Fibroblast of lung (primary cell): ENCODE measurements at regions not wholly inside any gene's neighbourhood (a gene's known extent, or its start where the extent isn't known, plus 50 kb on each side); places are given as distances from the start of the nearest gene placed in this dataset.

Experiments
- DNase-seq, 2 donors: peaks; one replicate each; pipeline versions ENCODE4 v3.0.0 to v3.0.0-alpha.2; 2010; ENCODE audit warnings: low read depth in 2 of 2
- H2AFZ ChIP-seq: 2 replicates; pipeline ENCODE4 v1.5.1; 2012; ENCODE audit warnings: low read length, control low read depth, inconsistent platforms
- H3K27ac ChIP-seq: 2 replicates; pipeline ENCODE4 v1.5.1; 2011; ENCODE audit warnings: low read length, control low read depth; ENCODE audit not compliant: insufficient read depth
- H3K27me3 ChIP-seq: 2 replicates; pipeline ENCODE4 v1.5.1; 2011; ENCODE audit warnings: mild to moderate bottlenecking, low read length; ENCODE audit not compliant: control insufficient read depth, insufficient read depth
- H3K36me3 ChIP-seq: 2 replicates; pipeline ENCODE4 v1.5.1; 2011; ENCODE audit warnings: low read length; ENCODE audit not compliant: control insufficient read depth, insufficient read depth
- H3K4me1 ChIP-seq: 2 replicates; pipeline ENCODE4 v1.5.1; 2011; ENCODE audit warnings: low read length; ENCODE audit not compliant: control insufficient read depth, insufficient read depth; ENCODE audit errors: extremely low read depth
- H3K4me2 ChIP-seq: 2 replicates; pipeline ENCODE4 v1.5.1; 2011; ENCODE audit warnings: low read length, control low read depth; ENCODE audit not compliant: insufficient read depth; ENCODE audit errors: extremely low read depth
- H3K4me3 ChIP-seq, 4 experiments: fragments of 200-600 bp in 1 of 4; sonication (generic) in 1 of 4; replicated peaks in 1 of 4; 2 replicates each; pipeline ENCODE4 v1.5.1; 2011 to 2016; ENCODE audit warnings: low read length in 4 of 4, low read depth in 3 of 4, mild to moderate bottlenecking in 3 of 4, control low read depth in 2 of 4, inconsistent platforms in 1 of 4, mixed read lengths in 1 of 4; ENCODE audit not compliant: insufficient read depth in 1 of 4; ENCODE audit errors: control extremely low read depth in 1 of 4
- H3K79me2 ChIP-seq: 2 replicates; pipeline ENCODE4 v1.5.1; 2012; ENCODE audit warnings: mild to moderate bottlenecking, low read length, inconsistent platforms; ENCODE audit not compliant: control insufficient read depth, insufficient read depth
- H3K9ac ChIP-seq: 2 replicates; pipeline ENCODE4 v1.5.1; 2011; ENCODE audit warnings: mild to moderate bottlenecking, low read length, control low read depth; ENCODE audit not compliant: insufficient read depth
- H3K9me3 ChIP-seq: 2 replicates; pipeline ENCODE4 v1.5.1; 2012; ENCODE audit warnings: low read depth, low read length; ENCODE audit not compliant: control insufficient read depth, insufficient read depth
- H4K20me1 ChIP-seq: 2 replicates; pipeline ENCODE4 v1.5.1; 2011; ENCODE audit warnings: low read length; ENCODE audit not compliant: control insufficient read depth, insufficient read depth; ENCODE audit errors: extremely low read depth
- EZH2 ChIP-seq: IDR thresholded peaks from 2 replicates; pipeline ENCODE4 v1.5.1; 2012; ENCODE audit warnings: low read length, control low read depth, mild to moderate bottlenecking; ENCODE audit errors: missing control alignments
- TF ChIP-seq, protein P1 (sequence below), 2 donors: IDR thresholded peaks in 1 of 2; conservative IDR thresholded peaks in 1 of 2; 1 replicate in 1 of 2; 2 replicates in 1 of 2; pipeline ENCODE4 v1.5.1; 2011 to 2012; ENCODE audit warnings: low read length in 2 of 2, control low read depth in 1 of 2, inconsistent platforms in 1 of 2, low read depth in 1 of 2, mild to moderate bottlenecking in 1 of 2

GRCh38 chr6:114435985-114436384 lies 93.2 kb upstream of the HS3ST5 start:
- Histone ChIP-seq H2AFZ (no peak overlapping the region), H3K9me3 (no peaks in the 10 kb centered on the region), H4K20me1 (no peaks in the 10 kb centered on the region), H3K27me3 (no peaks in the 10 kb centered on the region), H3K79me2 (no peaks in the 10 kb centered on the region), H3K4me2 (no peak overlapping the region), H3K27ac (no peak overlapping the region), H3K9ac (no peak overlapping the region), H3K36me3 (no peaks in the 10 kb centered on the region), H3K4me1 (no peaks in the 10 kb centered on the region), H3K4me3 (no peak overlapping the region)
- no peak for TF ChIP-seq EZH2
- TF ChIP-seq, protein P1, sequence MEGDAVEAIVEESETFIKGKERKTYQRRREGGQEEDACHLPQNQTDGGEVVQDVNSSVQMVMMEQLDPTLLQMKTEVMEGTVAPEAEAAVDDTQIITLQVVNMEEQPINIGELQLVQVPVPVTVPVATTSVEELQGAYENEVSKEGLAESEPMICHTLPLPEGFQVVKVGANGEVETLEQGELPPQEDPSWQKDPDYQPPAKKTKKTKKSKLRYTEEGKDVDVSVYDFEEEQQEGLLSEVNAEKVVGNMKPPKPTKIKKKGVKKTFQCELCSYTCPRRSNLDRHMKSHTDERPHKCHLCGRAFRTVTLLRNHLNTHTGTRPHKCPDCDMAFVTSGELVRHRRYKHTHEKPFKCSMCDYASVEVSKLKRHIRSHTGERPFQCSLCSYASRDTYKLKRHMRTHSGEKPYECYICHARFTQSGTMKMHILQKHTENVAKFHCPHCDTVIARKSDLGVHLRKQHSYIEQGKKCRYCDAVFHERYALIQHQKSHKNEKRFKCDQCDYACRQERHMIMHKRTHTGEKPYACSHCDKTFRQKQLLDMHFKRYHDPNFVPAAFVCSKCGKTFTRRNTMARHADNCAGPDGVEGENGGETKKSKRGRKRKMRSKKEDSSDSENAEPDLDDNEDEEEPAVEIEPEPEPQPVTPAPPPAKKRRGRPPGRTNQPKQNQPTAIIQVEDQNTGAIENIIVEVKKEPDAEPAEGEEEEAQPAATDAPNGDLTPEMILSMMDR (conservative IDR thresholded peaks at IDR 0.05 in 1 of 2, IDR thresholded peaks at IDR 0.05 in 1 of 2; ENCODE audit: low read depth in 1 of 2, low read length in 2 of 2) = no peak
- DNase-seq = no peak

- DNase-seq = no peak
- no peaks in the 10 kb centered on the region for H4K20me1 ChIP-seq
- H3K27ac ChIP-seq = no peak overlapping the region
- no peak overlapping the region for H3K9ac ChIP-seq
- H3K4me2 ChIP-seq = no peak overlapping the region
- H3K27me3 ChIP-seq = no peaks in the 10 kb centered on the region
- H3K4me1 ChIP-seq = no peaks in the 10 kb centered on the region
- no peaks in the 10 kb centered on the region for H3K36me3 ChIP-seq
- no peaks in the 10 kb centered on the region for H3K9me3 ChIP-seq
- TF ChIP-seq EZH2 = no peak
- TF ChIP-seq, protein P1 (conservative IDR thresholded peaks at IDR 0.05 in 1 of 2, IDR thresholded peaks at IDR 0.05 in 1 of 2; ENCODE audit: low read depth in 1 of 2, low read length in 2 of 2) = no peak
- H3K4me3 ChIP-seq = no peak overlapping the region
- H2AFZ ChIP-seq = no peak overlapping the region
- no peaks in the 10 kb centered on the region for H3K79me2 ChIP-seq
Observed at GRCh38 chr6:114432400-114432799, 89.6 kb upstream of the HS3ST5 start.

DNA sequence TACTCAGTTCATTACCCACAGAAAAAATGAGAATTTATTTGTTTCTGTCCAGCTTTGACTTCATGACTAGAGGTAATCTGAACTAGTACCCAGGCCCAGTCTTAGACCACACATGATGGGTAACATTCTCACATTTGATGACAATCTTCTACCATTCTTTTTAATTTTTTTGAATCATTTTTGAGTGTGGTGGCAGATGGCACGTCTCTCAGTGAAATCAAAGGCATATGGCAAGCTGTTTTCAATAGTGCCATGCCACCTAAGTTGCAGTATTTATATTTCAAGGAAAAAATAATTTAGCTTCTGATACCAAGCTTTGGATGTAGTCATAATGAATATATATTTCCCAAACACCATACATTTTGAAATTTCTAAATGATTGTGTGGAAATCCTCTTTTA lies 88.8 kb upstream of the HS3ST5 start:
- Histone ChIP-seq H3K9ac (no peak overlapping the region), H3K4me2 (no peak overlapping the region), H4K20me1 (no peaks in the 10 kb centered on the region), H3K4me3 (no peak overlapping the region), H3K79me2 (no peaks in the 10 kb centered on the region), H3K4me1 (no peaks in the 10 kb centered on the region), H3K36me3 (no peaks in the 10 kb centered on the region), H3K27me3 (no peaks in the 10 kb centered on the region), H2AFZ (no peak overlapping the region), H3K9me3 (no peaks in the 10 kb centered on the region), H3K27ac (no peak overlapping the region)
- TF ChIP-seq EZH2 = no peak
- no peak for DNase-seq
